LNCAP (cell line): ENCODE measurements at regions not wholly inside any gene's neighbourhood (a gene's known extent, or its start where the extent isn't known, plus 50 kb on each side); places are given as distances from the start of the nearest gene placed in this dataset.

Experiments
- TF ChIP-seq, protein P1 (sequence below): fragments of 450-650 bp; IDR thresholded peaks from 2 replicates; pipeline ENCODE4 v1.5.1; 2017; ENCODE audit warnings: mild to moderate bottlenecking

DNA sequence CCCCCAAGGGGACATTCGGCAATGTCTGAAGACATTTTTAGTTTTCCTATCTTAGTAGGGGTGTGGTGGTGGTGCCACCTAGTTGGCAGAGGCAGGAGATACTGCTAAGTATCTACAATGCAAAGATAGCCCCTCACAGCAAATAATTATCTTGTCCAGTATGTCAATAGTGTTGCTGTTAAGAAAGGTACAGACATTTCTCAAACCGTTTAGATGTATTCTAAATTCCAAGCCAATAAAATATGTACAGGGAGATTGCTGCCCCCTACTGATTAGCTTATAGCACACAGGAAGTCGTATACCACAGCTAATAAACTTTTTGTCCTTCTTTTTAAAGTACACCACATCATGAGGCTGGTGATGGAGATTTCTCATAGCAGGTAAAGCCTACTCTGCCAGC, 260.5 kb downstream of the TMA16 start:
- TF ChIP-seq, protein P1, sequence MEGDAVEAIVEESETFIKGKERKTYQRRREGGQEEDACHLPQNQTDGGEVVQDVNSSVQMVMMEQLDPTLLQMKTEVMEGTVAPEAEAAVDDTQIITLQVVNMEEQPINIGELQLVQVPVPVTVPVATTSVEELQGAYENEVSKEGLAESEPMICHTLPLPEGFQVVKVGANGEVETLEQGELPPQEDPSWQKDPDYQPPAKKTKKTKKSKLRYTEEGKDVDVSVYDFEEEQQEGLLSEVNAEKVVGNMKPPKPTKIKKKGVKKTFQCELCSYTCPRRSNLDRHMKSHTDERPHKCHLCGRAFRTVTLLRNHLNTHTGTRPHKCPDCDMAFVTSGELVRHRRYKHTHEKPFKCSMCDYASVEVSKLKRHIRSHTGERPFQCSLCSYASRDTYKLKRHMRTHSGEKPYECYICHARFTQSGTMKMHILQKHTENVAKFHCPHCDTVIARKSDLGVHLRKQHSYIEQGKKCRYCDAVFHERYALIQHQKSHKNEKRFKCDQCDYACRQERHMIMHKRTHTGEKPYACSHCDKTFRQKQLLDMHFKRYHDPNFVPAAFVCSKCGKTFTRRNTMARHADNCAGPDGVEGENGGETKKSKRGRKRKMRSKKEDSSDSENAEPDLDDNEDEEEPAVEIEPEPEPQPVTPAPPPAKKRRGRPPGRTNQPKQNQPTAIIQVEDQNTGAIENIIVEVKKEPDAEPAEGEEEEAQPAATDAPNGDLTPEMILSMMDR: peak; percentile 43

DNA sequence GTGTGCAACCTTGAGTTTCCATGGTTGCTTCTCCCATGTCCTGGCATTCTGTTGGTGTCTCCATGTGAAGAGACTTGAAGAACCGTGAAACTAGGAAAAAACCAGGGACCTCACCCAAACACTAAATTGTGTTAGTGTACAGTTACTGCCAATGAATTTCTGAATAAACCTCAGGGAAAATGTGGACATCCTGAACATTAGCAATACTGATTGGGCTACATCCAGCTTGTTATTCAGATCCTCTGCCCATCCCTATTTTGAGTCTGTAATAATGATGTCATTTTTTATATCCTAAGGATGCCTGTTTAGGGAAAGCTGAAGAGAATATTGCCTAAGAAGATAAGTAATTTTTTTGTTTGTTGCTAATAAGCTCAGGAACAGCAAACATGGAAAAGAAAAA, 262.7 kb downstream of the TMA16 start:
- TF ChIP-seq, protein P1: no peak

DNA sequence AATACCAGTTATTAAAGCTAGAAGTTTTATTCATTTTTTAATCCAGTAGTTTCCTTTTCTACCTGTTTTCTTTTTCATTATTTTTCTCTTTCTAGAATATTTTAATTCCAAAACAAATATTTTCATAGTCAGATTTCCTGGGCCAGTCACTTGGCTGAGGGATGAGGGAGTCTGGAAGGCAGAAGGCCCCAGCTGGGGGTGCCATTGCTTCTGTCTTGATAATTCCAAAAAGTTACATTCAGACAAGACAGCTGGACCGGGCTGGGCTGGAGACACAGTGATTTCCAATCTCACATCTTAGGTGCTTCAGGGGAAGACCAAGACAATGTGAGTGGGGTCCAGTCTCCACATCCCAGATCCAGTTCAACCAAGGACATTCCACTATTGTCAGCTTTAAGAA, 263.5 kb downstream of the TMA16 start:
- TF ChIP-seq, protein P1: no peak

DNA sequence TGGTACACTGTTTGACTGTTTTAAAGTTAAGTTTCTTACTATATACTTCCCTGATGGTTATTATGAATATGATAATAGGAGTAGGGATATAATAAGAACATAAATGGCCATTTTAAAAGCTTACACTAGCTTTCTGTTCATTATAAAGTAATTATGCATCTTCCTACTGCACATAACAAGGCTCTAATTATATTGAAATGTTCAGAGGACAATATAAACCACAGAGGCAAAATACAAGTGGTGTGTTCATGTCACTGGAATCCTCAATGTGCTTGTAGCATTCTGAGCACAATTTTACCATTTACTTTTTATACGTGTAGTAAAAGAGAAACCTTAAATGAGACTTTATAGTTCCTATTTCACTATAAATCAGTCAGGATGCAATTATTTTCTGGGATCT, 268.3 kb downstream of the TMA16 start:
- TF ChIP-seq, protein P1: no peak

DNA sequence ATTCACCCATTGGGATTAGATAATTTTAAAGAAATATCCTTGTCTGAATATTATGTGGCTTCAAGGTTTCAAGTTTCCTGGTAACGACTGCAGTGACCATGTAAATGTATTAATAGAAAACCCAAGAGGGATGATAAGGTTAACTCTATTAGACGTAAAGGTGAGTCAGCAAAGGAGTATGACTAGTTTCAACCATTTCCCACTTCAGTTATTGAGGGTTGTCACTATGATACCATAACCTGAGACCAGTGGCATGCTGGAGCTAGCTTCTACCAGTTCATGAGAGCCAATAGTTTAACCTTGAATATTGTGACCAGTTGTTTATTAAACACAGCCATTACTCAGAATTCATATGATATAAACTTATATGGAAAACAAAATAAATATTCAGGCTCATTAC, 270.1 kb downstream of the TMA16 start:
- TF ChIP-seq, protein P1: no peak

DNA sequence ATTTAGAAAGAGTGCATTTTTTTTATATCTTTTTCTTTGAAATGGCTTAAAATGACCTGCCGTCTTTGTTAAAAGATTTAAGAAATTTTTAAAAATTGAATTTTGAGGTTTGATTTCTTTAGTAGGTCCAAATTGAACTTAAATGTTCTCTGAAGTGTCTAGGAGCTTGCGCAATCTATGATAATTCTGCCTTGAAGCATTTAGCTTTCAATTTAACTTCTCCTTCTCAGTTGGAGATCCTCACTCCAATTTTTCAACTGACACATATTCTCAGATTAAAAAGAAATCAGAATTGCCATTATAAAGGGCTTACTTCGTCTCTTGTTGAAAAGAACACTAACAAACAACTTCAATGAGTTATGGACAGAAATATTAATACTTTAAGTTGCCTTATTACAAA, 273.5 kb downstream of the TMA16 start:
- TF ChIP-seq, protein P1: no peak

DNA sequence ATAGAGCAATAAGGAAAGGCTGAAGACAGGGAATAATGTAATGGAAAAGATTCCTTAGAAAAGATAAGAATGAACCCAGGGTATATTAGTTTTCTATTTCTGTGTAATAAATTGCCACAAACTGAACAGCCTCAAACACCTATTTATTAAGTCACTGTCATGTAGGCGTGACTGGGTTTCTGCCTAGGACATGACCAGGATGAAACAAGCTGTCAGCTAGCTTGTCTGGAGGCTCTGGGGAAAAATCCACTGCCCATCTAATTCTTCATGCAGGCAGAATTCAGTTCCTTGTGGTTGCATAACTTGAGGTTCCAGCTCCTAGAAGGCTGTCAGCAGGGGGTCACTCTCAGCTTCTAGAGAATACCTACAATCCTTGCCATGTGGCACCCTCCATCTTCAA, 277.7 kb downstream of the TMA16 start:
- TF ChIP-seq, protein P1: no peak

DNA sequence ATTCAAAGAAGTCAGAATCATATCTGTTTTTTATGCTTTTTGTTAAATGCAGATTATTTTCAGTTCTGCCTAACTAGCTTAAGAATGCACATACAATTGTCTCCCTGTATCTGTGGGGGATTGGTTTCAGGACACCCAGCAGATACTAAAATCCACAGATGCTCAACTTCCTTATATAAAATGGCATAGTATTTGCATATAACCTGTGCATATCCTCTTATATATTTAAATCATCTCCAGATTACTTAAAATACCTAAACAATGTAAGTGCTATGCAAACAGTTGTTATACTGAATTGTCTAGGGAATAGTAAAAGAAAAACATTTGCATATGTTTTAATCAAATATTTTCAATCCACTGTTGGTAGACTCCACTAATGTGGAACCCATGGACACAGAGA, 279.4 kb downstream of the TMA16 start:
- TF ChIP-seq, protein P1: no peak
